Spinal cord (tissue), 9 donors: ENCODE measurements at regions not wholly inside any gene's neighbourhood (a gene's known extent, or its start where the extent isn't known, plus 50 kb on each side); places are given as distances from the start of the nearest gene placed in this dataset.
A peak's percentile ranks its signal among the peaks of the same experiment; 100 is the strongest.

Source experiments
- DNase-seq, 6 donors: peaks; one replicate each; pipeline versions ENCODE4 v3.0.0 to v3.0.0-alpha.2; 2013 to 2015; ENCODE audit warnings: low spot score in 6 of 6, low read depth in 4 of 6
- H3K27ac ChIP-seq: one replicate; pipeline ENCODE4 v1.5.1; 2013; ENCODE audit warnings: low read depth, low read length, control low read depth
- H3K27me3 ChIP-seq: one replicate; pipeline ENCODE4 v1.6.1; 2013; ENCODE audit warnings: low read length; ENCODE audit not compliant: control insufficient read depth, insufficient read depth
- H3K36me3 ChIP-seq: one replicate; pipeline ENCODE4 v1.6.1; 2013; ENCODE audit warnings: low read length; ENCODE audit not compliant: control insufficient read depth, insufficient read depth
- H3K4me1 ChIP-seq: one replicate; pipeline ENCODE4 v1.6.1; 2013; ENCODE audit warnings: low read length; ENCODE audit not compliant: control insufficient read depth, insufficient read depth
- H3K4me3 ChIP-seq: one replicate; pipeline ENCODE4 v1.5.1; 2013; ENCODE audit warnings: low read depth, low read length, control low read depth
- H3K9me3 ChIP-seq: one replicate; pipeline ENCODE4 v1.6.1; 2013; ENCODE audit warnings: low read length; ENCODE audit not compliant: control insufficient read depth, insufficient read depth
- WGBS: methylation state at CpG from one replicate; pipeline ENCODE4 v1.1.5; 2013; ENCODE audit warnings: missing lambda C conversion rate; ENCODE audit not compliant: insufficient coverage; 5-methylcytosine and 5-hydroxymethylcytosine counted together
- donor health status: healthy.

GRCh38 chr6:167660944-167661551 lies 165.7 kb upstream of the AFDN start:
- peaks cover 39% of the 10 kb centered on the region for H3K4me1 ChIP-seq
- no peak overlapping the region for H3K4me3 ChIP-seq
- DNase-seq: peak in 1 of 6 donors; percentile 35
- 80% methylated on average over 4 of the region's 9 CpGs for WGBS
- H3K36me3 ChIP-seq: peaks cover 4% of the 10 kb centered on the region
- H3K9me3 ChIP-seq: no peaks in the 10 kb centered on the region
- peak overlapping the region; percentile 37 for H3K27ac ChIP-seq
- H3K27me3 ChIP-seq: no peaks in the 10 kb centered on the region

- DNase-seq: peak in 2 of 6 donors; percentile 12 to 59
- H3K4me1 ChIP-seq: peaks cover 39% of the 10 kb centered on the region
- 60% methylated on average over 1 of the region's 8 CpGs for WGBS
- no peak overlapping the region for H3K4me3 ChIP-seq
- H3K9me3 ChIP-seq: no peaks in the 10 kb centered on the region
- H3K27ac ChIP-seq: peak overlapping the region; percentile 37
- H3K27me3 ChIP-seq: no peaks in the 10 kb centered on the region
- peaks cover 4% of the 10 kb centered on the region for H3K36me3 ChIP-seq
Observed at GRCh38 chr6:167661552-167662044, 165.1 kb upstream of the AFDN start.

GRCh38 chr6:167662075-167662880 lies 164.4 kb upstream of the AFDN start:
- H3K36me3 ChIP-seq: peaks cover 4% of the 10 kb centered on the region
- H3K9me3 ChIP-seq: no peaks in the 10 kb centered on the region
- peak overlapping the region; percentile 37 for H3K27ac ChIP-seq
- H3K27me3 ChIP-seq: no peaks in the 10 kb centered on the region
- WGBS: 91% methylated on average over 35 of the region's 39 CpGs
- no peak for DNase-seq
- H3K4me3 ChIP-seq: no peak overlapping the region
- peaks cover 45% of the 10 kb centered on the region for H3K4me1 ChIP-seq

- peaks cover 4% of the 10 kb centered on the region for H3K36me3 ChIP-seq
- no peaks in the 10 kb centered on the region for H3K27me3 ChIP-seq
- no peak for DNase-seq
- 86% methylated on average over 14 of the region's 14 CpGs for WGBS
- H3K4me1 ChIP-seq: peaks cover 51% of the 10 kb centered on the region
- no peak overlapping the region for H3K27ac ChIP-seq
- no peak overlapping the region for H3K4me3 ChIP-seq
- no peaks in the 10 kb centered on the region for H3K9me3 ChIP-seq
Observed at GRCh38 chr6:167662881-167663205, 163.9 kb upstream of the AFDN start.

DNA sequence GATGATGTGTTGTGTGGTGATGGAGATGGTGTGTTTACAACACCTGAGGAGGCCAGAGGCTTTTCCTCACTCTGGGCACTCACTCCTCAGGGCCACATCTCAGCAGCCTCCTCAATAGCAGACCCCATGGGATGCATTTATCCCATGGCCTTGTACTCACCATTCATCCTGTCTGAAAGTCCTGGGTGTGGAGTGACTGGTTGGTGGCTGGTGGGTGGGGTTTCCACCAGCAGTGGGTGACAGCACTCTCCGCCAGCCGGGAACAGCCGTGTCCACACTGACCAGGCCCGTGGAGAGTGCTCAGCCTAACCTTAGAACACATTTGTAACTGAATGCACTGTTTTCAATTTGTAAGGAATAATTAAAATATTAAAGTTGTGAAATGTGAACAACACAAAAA lies 163.4 kb upstream of the AFDN start:
- H3K27ac ChIP-seq: no peak overlapping the region

DNA sequence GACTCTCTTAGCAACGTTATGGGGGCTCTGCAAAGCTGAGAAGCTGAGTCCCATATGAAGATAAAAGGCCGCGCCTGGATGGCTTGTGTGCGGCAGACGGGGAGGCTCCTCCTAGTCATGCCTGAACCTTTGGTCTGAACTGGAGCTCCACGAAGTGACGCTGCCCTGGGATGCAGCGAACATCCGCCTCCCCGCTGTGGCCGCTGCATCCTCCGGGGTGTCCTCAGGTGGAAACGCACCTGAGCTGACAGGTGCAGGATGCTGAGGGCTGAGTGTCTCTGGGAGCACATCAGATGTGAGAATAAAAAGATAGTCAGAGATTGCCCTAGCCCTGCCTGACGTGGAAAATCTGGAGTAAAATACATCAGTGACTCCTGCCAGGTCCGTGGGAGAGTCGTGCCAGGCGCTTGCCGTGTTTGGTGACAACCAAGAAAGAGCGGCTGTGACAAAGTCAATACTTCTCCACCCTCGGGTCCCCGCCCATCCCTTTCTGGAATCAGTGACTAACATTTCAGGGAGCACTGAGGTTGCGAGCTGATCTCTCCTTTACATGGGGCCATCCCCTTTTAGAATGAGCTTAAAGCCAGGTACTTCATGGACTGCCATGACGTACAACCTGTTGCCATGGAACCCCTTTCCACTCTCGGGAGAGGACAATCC lies 162.8 kb upstream of the AFDN start:
- Histone ChIP-seq H3K4me3 (no peak overlapping the region), H3K27me3 (no peaks in the 10 kb centered on the region), H3K27ac (no peak overlapping the region), H3K9me3 (no peaks in the 10 kb centered on the region), H3K4me1 (peaks cover 57% of the 10 kb centered on the region), H3K36me3 (peaks cover 4% of the 10 kb centered on the region)
- DNase-seq: no peak
- 79% methylated on average over 24 of the region's 24 CpGs for WGBS

More for the DNA sequence above, 163.4 kb upstream of the AFDN start:
- Histone ChIP-seq H3K4me1 (peaks cover 56% of the 10 kb centered on the region), H3K9me3 (no peaks in the 10 kb centered on the region), H3K36me3 (peaks cover 4% of the 10 kb centered on the region), H3K4me3 (no peak overlapping the region), H3K27me3 (no peaks in the 10 kb centered on the region)
- no CpG with 5 or more reads among the region's 4 CpGs for WGBS
- no peak for DNase-seq

GRCh38 chr6:167664678-167665660 lies 161.7 kb upstream of the AFDN start:
- H3K27ac ChIP-seq: peak overlapping the region; percentile 15
- no peaks in the 10 kb centered on the region for H3K9me3 ChIP-seq
- peaks cover 4% of the 10 kb centered on the region for H3K36me3 ChIP-seq
- H3K27me3 ChIP-seq: no peaks in the 10 kb centered on the region
- H3K4me1 ChIP-seq: peaks cover 55% of the 10 kb centered on the region
- DNase-seq: peak in 1 of 6 donors; percentile 40
- H3K4me3 ChIP-seq: no peak overlapping the region
- 83% methylated on average over 7 of the region's 15 CpGs for WGBS

GRCh38 chr6:167665698-167666330 lies 160.9 kb upstream of the AFDN start:
- H3K4me1 ChIP-seq: peaks cover 59% of the 10 kb centered on the region
- H3K9me3 ChIP-seq: no peaks in the 10 kb centered on the region
- no peak overlapping the region for H3K4me3 ChIP-seq
- 64% methylated on average over 13 of the region's 19 CpGs for WGBS
- no peaks in the 10 kb centered on the region for H3K27me3 ChIP-seq
- H3K36me3 ChIP-seq: peaks cover 4% of the 10 kb centered on the region
- no peak overlapping the region for H3K27ac ChIP-seq
- DNase-seq: no peak
